ENCODE measurements at regions not wholly inside any gene's neighbourhood (a gene's known extent, or its start where the extent isn't known, plus 50 kb on each side); places are given as distances from the start of the nearest gene placed in this dataset.

- TF ChIP-seq ATF3 (IDR thresholded peaks at IDR 0.05; ENCODE audit: insufficient read depth, low read depth, low read length) (no peak), ASH2L (IDR thresholded peaks at IDR 0.05; ENCODE audit: low read length) (no peak), SUZ12 (IDR thresholded peaks at IDR 0.05; ENCODE audit: low read length) (no peak), BRCA1 (IDR thresholded peaks at IDR 0.05; ENCODE audit: low read depth, low read length) (no peak), BCL11A (IDR thresholded peaks at IDR 0.05; ENCODE audit: low read depth in 2 of 2, low read length in 2 of 2) (no peak), RNF2 (IDR thresholded peaks at IDR 0.05; ENCODE audit: borderline replicate concordance, low read depth, low read length, missing control alignments, poor library complexity, severe bottlenecking) (no peak), USF2 (IDR thresholded peaks at IDR 0.05; ENCODE audit: low read length) (no peak), RXRA (IDR thresholded peaks at IDR 0.05; ENCODE audit: insufficient read depth, low read depth, low read length) (no peak), PHF8 (conservative IDR thresholded peaks at IDR 0.05; ENCODE audit: low read depth, low read length) (no peak)
These were observed 237.9 kb downstream of the MAN2A1 start (continued) for GRCh38 chr5:109927639-109928038.
